ENCODE measurements at regions not wholly inside any gene's neighbourhood (a gene's known extent, or its start where the extent isn't known, plus 50 kb on each side); places are given as distances from the start of the nearest gene placed in this dataset.

DNA sequence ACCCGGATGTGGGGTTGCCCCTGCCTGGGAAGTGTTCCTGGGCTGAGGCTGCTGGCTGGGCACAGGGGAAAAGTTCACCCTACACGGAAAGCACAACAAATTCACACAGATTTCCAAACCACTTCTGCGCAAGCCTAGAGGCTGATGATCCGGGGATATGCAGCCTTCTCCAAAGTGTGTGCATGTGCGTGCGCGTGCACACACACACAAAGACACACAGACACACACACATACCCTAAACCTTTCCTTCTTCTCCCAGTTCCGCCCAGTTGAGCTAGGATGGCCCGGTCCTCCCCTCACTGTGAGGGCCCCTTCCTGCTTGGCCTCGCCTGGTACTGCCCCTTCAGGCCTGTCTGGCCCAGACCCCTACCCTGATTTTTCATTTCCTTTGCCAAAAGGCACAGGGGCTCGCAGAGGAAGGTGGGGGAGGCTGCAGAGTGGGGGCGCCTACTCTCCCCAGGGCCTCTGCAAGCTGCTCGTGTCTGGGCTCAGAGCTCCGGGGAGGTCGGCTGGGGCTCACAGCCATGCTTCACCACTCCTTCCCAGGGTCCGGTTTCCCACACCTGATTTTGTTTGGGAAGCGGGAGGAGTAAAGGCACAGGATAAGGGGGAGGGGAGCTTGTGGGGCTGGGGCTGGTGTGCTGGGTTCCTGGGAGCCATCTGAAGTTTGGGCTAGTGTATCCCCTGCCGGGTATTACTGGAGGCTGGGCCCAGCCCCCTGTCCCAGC lies 144.7 kb downstream of the ENGASE start:
- TF ChIP-seq CTCF (IDR thresholded peaks at IDR 0.05) = no peak
- TF ChIP-seq POLR2AphosphoS5 (IDR thresholded peaks at IDR 0.05) = no peak

All from breast epithelium (tissue), 3 donors.